GM19468 (cell line): ENCODE measurements at regions not wholly inside any gene's neighbourhood (a gene's known extent, or its start where the extent isn't known, plus 50 kb on each side); places are given as distances from the start of the nearest gene placed in this dataset.

Experiments used
- ATAC-seq: cut with Tn5 transposase; IDR thresholded peaks from one replicate; pipeline ENCODE4 v1.9.1; 2021; ENCODE audit warnings: mild to moderate bottlenecking, moderate library complexity, moderate number of reproducible peaks; ENCODE audit not compliant: unreplicated experiment; ENCODE audit errors: extremely low read depth

DNA sequence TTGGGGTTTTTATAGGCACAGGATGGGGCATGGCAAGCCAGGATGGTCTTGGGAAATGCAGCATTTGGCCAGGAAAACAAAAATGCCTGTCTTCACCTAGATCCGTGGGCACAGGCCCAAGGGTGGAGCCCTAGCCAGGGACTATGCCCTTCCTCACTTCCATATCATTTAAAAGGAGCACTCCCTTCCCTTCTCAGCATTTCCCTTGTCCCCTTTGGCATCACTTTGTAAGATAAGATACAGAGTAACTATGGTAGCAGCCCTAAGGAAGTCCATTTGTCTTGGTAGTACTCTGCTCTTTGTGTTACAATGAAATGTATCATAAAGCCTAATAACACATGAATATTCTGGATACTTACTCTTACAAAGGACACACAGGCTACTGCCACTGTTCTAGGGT is 1092.6 kb upstream of the TENM4 start:
- no peak for ATAC-seq

DNA sequence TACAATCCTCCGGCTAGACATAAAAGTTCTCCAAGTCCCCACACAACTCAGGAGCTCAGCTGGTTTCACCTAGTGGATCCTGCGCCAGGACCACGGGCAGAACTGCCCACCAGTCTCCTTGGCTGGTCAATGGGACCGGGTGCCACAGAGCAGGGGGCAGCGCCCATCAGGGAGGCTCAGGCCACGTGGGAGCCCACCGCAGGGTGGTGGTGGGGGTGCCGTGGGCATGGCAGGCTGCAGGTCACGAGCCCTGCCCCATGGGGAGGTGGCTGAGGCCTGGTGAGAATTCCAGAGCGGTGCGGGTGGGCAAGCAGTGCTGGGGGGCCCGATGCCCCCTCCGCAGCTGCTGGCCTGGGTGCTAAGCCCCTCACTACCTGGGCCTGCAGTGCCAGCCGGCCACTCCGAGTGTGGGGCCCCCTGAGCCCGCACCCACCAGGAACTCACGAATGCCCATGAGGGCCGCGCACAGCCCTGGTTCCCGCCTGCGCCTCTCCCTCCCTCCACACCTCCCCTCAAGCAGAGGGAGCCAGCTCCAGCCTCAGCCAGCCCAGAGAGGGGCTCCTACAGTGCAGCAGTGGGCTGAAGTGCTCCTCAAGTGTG is 1091.9 kb upstream of the TENM4 start:
- no peak for ATAC-seq

DNA sequence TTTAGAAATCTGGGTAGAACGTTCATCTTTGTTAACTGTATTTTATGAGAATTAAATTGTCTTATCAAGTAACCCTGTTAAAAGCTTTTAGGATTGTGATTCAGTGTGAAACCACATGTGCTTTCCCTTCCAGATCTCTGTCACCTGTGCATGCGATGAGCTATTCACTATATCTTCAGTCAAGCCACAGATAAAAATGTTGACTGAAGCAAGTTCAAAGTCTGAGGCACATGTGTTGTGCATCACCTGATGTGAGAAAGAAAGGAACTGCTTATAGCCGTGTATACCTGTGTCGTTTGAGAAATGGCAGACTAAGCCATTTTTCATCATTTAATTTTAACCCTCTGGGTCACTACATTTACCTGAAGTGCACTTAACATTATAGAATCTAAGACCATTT is 1088.9 kb upstream of the TENM4 start:
- ATAC-seq, result no peak

DNA sequence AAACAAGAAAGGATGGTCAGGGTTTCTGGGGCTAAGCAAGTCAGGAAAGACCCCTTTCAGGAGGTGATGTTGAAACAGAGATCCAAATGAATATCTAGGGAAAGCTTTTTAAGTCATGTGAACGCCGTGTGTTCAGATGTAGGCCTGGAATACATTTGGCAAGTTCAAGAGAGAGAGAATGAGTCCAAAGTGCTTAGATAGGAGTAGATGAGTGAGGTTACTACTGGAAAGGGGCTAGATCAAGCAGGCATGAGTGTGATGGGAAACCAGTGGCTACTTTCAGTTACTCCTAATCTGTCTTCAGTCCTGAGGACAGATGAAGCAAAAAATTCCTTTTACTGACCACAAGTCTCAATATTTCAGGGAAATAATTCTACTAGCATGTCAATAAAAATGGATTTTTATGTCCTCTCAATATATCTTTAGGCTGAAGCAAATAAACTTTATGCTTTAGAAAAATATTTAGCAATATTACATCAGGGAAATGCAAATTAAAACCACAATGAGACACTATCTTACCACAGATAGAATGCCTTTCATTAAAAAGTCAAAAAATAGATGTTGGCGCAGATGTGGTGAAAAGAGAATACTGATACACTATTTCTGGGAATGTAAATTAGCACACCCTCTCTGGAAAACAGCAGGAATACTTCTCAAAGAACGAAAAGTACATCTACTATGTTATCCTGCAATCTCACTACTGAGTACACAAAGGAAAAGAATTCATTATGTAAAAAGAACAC is 1085.0 kb upstream of the TENM4 start:
- no peak for ATAC-seq

DNA sequence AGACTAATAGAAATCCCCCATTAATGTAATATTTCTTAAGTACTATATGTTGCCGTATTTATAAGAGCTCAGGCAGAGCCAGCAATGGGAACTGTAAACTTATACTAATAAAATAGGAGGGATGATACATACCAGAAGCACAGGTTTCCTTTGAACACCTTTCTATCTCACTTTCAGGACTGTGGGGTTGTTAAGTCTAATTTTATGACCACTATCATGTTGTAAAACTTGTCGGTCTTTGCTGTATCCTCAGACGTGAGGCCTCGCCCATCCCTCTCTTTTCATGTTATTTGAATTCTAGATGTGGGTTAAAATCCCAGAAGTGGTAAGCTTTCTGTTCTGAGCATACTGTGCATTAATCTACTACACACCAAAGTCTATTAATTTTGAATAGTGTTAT is 1083.5 kb upstream of the TENM4 start:
- ATAC-seq, result no peak

DNA sequence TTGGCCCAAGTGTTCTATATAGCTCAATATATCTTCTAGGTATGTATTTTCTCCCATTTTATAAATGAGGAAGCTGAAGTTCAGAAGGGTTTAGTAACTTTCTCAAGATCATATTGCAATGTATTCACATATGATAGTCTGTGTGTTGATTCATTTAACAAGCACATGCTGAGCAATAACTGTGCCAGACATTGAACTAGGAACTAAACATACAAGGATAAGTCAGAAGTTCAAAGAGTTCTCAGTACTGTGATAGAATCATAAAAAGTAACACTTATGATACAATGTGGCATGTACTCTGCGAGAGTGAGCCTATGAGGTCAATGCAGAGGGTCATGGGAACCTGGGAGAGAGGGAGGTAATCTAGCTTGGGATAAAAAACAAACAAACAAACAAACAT is 1082.2 kb upstream of the TENM4 start:
- ATAC-seq, result no peak

DNA sequence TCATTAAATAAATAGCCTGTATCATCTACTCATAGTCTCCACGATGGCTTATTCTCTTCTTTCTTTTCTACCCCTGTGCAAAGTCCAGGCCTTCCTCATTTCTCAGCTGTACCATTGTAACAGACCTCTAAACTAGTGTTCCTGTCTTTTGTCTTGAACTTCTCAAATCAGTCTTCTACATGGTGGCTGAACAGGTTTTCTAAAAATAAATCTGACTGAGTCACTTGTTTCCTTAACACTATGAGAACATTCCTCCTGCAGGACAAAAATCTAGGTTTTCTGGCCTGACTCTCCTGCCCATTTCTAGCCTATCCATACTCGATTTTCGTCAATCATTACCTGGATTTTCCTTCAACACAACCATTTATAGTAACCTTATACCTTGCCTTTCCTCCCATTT is 1080.8 kb upstream of the TENM4 start:
- ATAC-seq, result no peak

DNA sequence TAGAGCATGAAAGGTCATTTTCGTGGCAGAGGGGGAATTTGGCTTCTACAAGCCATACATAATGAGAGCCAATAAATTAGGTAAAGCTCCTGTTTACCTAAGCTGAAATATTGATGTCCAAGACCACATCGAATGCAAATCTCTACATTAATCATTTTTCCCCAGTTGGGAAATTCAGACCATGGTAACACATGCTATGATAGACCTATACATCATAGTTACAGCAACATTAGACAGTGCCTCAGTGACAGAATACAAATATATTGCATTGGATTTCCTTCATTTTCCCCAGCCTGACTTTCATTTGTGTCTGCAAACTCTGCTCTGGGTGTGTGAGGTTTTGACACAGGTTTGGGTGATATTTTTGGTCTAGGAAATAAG is 1079.7 kb upstream of the TENM4 start:
- ATAC-seq, result no peak

DNA sequence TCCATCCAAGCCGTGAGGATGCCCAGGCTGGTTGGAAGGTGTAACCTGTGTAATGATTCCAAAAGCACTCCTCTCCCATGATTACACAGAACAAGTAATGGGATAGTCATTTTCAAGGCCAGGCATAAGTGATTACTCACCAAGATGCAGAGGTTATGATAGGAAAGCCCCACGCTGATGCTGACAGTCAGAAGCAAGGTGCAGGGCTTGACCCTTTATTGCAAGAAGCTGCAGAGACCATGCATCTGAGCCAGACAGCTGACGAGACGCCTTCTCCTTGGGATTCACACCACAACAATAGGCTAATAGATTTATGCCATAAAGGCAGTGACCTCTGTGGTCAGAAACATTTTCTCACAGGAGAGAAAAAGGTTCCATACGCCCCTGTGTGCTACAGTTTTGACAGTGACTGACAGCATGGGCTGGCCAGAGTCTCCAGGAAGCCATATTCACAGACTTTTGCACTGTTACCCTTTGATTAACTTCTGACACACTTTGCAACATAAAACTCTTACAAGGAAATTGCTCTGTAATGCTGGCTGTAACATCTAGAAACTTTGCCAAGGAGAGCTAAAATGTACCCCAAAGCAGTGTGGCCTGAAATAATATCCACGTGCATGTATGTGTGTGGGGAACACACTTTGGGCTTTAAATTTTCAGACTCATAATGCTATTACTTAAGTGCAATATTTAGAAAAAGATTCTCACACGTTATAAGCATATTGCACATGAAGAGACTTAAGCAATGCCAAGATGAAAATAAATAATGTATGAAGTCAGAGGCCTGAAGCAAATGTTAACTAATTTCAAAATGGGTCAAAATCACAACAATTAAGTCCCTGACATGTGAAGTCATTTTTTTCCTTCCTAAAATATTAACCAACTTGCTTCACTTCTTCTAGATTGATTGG is 1079.0 kb upstream of the TENM4 start:
- no peak for ATAC-seq

DNA sequence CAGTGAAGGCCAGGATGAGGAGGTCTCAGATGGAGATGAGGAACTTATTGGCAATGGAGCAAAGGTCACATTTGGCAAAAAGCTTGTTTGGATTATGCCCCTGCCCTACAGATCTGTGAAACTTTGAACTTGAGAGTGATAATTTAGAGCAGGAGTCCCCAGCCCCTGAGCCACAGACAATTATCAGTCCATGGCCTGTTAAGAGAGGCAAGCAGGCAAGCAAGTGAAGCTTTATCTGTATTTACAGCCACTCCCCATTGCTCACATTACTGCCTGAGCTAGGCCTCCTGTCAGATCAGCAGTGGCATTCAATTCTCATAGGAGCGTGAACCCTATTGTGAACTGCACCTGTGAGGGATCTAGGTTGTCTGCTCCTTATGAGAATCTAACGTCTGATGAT is 1076.9 kb upstream of the TENM4 start:
- ATAC-seq, result no peak

DNA sequence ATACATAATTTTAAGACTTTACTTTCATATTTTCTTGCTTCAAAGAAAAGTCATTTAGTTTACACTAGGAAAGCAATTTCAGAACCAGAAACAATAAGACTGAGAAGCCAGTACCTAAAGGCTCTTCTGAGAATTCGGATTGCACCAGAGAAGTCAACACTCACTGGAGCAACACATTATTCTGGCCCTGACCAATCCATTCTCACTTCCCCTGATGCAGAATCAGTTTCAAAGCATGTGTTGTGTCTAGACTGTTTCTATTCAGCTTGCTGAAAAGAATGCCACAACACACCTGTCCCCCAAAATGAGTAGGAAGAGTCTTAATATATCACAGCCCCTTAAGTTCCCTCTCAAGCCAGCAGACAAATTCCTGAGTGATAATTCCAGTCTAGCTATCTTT is 1074.3 kb upstream of the TENM4 start:
- ATAC-seq, result no peak

DNA sequence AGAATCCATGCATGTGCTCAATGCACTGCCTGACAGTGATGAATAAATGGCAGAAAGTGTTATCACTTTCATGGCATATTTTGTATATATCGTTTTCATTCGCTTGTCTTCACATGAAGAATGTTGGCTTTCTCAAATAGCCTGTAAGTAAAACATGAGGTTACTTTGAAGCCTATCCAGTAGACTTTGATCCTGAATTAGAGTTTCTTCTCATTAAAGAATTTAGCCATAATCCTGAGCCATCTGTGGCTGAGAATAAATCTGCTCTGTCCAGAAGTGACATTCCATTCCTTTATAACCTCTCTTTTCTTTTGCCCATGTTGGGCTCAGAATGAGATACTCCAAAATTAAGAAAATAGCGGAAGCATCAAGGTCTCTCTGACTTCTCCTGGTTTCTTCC is 1071.7 kb upstream of the TENM4 start:
- no peak for ATAC-seq

DNA sequence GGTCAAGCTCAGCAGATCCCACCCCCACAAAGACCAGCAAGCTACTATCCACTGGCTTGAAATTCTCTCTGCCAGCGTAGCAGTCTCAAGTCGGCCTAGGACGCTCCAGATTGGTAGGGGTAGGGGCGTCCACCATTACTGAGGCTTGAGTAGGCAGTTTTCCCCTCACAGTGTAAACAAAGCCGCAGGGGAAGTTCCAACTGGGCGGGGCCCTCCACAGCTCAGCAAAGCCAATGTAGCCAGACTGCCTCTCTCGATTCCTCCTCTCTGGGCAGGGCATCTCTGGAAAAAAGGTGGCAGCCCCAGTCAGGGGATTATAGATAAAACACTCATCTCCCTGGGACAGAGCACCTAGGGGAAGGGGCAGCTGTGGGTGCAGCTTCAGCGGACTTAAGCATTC is 1064.9 kb upstream of the TENM4 start:
- ATAC-seq, result no peak

DNA sequence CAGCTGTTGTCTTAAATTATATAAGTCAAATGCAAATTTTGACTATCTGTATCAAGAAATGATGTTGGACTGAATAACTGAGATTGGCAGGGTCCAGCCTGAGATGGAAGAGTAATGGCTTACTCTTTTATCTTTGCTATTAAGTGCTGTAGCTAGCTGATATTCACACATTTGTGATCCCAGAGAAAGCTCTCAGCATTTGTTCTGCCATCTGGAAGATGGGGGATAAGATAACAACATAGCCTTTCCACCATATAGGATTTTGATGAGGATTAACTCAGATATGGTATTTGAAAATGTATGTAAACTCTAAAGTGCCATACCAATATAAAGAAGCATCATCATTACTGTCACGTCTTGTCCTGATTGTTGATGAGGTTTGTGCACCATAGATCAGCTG is 1063.2 kb upstream of the TENM4 start:
- ATAC-seq, result no peak

DNA sequence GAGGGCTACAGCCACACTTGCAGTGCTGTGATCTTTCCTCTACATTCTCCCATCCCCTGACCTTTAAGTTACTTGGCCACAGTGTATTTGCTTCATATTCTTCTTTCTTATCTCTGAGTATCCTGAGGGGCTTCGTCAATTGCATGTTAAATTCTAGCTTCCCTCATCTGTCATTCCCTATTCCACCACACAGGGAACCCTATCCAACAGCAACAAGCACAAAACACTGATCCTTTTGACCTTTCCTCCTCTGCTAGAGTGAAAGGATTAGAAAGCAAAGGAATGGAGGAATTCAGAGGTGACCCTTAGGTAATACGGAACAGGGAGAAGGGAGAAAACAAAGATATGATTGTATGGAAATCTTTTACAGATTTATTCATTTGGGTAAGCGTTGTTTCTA is 1061.7 kb upstream of the TENM4 start:
- ATAC-seq, result no peak

DNA sequence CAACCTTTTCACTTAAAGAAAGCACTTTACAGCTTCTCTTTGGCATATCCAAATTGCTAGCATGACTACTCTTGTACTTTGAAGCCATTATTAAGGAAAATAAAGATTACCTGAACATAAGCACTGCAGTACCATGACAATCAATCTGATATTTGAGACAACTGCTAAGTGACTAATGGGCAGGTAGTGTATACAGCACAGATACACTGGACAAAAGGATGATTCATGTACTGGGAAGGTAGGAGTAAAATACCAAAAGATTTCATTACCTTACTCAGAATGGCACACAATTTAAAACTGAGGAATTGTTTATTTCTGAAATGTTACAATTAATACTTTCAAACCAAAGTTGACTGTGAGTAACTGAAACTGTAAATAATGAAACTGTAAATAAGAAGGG is 1054.3 kb upstream of the TENM4 start:
- no peak for ATAC-seq

DNA sequence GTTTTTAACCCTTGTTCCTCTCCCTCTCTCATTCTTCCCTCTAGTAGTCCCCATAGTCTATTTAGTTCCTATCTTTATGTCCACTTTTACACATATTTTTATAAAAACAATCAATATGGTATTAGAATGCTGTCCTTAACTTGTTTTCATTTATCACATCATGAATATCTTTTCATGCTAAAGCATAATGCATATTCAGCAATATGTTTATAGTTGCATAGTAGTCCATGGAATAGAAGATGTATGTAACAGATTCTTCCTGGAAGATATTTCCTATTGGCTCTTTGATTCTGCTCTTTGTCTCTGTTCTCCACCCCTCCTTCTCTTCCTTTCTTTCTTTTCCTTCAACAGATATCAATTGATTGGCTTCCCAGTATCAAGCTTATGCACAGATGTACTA is 1047.1 kb upstream of the TENM4 start:
- ATAC-seq, result no peak

DNA sequence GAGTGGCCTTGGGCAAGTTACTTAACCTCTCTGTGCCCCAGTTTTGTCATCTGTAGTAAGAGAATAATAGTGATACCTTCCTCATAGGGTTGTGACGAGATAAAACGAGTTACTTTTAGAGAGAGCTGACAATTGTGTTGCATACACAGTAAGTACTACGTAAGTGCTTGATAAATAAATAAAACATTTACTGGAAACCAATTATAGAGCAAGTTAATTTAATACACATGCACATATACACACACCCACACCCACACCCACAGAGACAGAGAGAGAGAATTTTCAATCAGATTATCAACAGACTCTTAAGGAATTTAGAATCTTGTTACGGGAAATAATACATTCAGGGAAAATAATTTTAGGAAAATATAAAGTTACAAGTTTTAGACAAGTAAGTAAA is 1045.8 kb upstream of the TENM4 start:
- no peak for ATAC-seq

DNA sequence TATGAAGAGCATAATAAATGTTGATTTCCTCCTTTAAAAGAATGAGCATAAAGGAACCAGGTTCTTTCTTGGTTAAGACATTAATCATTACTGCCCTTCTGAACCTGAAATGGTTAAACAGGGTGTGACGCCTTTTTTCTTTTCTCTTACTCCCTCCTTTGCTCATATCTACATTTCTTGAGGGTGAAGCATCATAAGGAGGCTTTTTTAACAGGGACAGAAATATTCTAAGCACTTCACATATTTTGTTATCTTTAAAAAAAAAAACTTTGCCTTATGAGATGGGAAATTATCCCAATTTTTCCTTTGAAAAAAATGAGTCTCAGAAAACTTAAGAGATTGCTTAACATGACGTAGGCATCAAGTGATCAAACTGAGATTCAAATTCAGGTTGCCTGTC is 1036.3 kb upstream of the TENM4 start:
- no peak for ATAC-seq

DNA sequence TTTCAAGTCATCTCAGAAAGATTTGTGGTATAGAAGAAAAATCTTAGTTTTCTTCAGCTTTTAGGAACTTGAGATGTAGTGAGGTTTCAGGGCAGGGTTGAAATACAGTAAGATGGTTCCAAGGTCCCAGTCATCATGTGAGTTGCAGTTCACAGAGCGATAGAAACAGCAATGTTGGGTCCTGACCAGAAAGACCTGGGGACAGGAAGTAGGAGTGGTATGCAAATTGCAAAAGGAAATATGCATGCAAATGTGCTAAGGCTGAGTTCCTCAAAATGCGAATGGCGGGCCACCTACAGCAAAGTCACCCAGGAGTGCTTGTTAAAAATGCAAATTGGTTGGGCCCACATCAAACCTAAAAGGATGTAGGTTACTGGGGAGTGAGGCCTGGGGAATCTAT is 1032.7 kb upstream of the TENM4 start:
- peak; percentile 32 for ATAC-seq

DNA sequence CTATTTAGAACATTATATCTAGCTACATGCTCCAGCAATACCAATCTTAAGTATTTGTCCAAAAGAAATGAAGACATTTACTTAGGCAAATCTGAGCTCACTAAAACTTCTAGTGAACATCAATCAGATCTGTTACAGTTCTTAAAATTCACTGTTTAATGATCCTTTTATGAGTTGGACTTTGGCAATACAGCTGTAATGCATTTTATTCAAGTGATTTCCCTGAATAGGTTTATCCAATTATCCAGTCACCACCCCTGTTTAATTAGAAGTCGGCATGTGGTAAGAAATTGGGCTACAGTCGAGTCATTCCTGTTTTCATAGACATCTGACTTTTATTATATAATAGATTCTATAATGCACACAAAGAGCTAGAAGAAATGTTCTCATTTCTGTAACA is 1029.0 kb upstream of the TENM4 start:
- no peak for ATAC-seq
